HuH-7 (cell line): ENCODE measurements at regions not wholly inside any gene's neighbourhood (a gene's known extent, or its start where the extent isn't known, plus 50 kb on each side); places are given as distances from the start of the nearest gene placed in this dataset.
A peak's percentile ranks its signal among the peaks of the same experiment; 100 is the strongest.
"Not testable (repeated sequence)": the region's sequence is repeated elsewhere in the genome, so short reads cannot be mapped to it uniquely, and the experiment has no call there.

Experiments
- DNase-seq: peaks from one replicate; pipeline ENCODE4 v3.0.0; 2011; ENCODE audit warnings: low spot score

DNA sequence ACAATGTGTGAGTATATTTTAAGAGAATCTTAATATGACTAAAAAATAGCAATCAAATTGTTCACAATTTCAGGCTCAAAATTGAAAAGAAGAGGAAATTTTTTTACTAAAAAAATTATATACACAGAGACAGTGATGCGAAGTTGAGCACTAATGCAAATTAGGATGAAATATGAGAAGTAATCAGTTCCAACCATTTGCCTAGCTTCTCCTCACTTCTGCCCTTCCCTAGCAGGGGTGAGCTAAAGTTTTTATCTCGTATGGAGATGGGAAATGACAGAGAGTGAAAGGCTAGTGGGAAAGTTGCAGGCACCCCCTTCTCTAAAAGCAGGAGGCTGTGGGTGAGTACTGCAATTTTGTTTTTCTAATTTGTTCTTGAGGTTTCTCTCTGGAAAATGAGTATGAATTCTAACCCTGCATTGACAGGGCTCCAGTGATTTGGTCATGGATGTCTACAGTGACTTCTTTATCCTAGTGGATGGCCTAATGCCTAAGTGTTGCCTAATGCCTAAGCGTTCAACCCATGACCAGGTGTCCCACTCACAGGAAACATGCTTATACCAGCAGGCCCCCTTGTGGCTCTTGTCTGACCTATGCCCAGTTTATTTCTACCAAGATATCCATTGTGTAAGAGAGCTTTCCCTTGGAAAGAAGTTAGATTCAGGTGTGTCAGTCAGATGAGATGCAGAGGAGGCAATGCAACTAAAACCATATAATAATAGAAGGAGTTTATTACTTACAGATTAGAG, 78.0 kb upstream of the HNMT start:
- DNase-seq = peak; percentile 54

DNA sequence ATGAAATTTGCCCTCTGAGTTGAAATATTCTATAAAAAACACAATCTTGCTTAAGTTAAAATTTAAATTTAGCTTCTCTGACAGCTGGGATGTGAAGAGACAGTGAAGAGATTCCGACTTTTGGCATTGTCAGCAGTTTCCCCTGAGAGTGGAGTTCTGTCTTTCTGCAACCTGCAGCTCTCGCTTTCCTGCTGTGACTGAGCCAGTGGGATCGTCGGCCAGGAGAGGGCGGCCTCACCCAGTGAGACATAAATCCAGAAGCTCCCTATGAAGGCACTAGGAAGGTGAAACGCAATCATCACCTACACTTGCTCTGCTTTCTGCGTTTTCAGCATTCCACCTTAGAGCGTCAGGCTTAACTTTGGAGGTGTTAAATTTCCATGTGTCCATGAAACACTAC, 75.4 kb upstream of the HNMT start:
- peak; percentile 23 for DNase-seq

DNA sequence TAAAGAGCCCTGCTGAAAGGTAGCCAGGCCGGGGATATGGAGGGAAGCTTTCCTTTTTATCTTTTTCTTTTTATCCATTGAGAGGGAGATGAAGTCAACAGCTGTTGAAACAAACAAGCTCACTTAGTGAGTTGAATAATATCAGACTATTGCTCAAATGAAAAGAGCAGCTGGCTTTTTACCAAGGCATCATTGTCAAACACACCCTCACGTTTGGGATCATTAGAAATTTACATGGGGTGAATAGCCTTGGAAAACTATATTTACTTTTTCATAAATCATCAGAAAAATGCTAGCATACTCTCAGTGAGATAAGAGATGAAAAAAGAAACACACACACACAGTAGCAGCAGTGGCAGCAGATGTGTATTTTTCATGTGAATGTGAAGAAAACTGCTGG, 71.5 kb upstream of the HNMT start:
- DNase-seq = no peak

DNA sequence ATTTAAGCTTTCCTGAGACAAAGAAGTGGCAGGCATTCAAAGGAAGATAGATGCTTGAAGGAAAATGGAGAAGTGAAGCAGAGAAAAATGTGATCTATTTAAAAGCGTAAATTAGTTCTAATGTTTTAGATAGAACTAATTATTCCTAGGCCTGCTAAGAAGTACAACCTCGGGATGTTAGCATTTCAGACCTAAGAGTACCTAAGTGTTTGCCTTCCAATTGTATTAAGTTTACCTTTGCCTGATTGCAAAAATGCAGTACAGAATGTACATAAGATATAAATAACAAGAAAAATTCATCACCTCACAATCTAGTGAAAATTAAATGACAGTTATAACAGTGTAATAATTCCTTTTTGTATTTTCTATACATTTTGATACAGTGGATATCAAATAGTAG, 71.1 kb upstream of the HNMT start:
- no peak for DNase-seq

DNA sequence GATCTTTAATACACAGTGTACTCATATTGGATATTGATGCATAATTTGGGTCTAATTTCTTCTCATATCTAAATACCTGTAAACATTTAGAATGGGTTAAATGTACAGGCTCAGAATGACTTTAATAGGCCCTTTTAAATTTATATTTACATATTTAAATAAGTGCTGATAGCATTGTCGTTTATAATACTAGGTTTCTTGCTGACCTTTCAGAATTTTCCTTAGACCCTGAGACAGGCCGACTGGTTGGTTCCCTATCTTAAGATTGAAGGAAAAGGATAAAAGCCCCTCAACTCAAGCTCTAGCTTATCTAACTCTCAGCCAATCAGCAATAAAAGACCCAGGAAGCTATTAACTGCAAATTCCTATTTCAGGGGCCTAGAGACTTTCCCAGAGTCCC, 67.8 kb upstream of the HNMT start:
- no peak for DNase-seq

DNA sequence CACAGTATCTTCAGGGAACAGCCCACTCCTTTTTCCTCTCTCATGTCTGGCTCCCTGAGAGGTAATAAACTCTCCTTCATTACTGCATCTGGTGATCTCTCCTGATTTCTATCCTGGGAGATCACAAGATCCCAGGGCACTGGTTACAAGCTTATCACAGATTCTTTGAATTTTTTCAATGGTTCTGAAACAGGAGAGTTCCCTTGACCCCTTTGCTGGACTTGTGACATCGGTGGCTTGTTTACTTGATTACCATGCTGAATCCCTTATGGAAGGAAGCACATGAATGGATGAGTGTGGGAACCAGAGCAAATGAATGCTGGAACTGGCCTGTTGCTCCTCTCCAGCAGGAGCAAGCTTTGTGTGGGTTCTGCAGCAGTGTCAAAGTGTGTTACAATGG, 67.2 kb upstream of the HNMT start:
- no peak for DNase-seq

DNA sequence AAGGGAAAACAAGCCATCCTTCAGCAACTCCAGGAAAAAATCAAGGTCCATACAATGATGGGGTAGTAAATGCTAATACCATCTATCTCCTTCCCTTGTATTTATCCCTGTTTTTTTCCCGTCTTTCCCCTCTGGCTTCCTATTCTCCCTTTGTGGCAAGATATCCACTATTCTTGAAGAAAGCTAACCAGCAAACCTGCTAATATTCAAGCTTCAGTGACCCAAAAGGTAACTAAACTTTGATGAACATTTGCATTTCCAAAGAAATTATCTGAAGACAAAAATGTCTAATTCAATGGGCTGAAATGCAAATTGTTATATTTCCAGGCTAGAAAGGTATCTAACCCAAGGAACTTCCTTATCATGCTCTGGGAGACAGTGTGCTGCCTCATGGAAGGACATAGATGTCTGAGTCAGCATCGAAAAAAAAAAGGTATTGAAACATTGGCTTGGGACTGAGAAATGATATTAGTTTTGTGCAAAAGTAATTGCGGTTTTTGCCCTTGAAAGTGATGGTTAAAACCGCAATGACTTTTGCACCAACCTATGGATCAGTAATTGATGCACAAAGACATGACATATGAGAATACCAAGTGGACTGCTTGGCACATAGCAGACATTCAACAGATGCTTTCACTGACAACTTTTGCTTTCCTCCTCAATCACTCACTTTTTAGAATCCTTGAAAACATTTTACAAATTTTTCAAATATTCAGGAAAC, 63.7 kb upstream of the HNMT start:
- DNase-seq = no peak

DNA sequence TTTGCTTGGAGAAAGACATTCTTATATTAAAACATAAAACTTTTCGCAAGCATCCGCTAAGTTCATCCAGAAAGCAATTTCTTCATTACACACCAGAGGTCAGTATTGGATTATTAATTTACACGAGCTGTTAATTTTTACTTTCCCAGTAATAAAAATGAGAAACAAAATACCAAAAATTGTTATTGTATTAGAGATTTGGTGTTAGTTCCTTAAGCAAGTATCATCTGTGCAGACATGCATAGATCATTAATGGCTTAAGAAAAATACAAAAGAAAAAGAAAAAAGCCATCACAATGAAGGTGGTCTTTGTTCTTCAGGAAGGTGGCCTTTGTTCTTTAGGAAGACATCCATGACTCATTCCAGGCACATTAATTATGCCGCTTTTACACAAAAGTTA, 53.6 kb upstream of the HNMT start:
- no peak for DNase-seq

DNA sequence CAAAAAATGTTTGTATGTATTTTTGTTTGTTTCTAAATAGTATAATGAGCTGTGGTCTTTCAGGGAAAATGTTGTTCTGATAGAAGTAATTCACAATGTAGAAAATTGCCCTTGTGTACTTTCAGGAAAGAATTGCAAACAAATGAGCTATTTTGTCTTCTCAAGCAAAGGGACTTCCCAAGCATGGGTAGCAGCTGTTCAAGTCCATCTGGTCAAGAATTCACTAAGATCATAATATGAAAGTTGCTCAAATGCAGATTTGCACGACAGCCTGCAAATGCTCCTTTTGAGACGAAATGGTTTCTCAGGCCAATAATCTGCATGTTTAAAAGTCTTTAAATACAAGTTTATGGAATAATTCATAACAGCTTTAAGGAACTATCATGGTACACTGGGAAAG, 51.9 kb upstream of the HNMT start:
- DNase-seq = no peak

DNA sequence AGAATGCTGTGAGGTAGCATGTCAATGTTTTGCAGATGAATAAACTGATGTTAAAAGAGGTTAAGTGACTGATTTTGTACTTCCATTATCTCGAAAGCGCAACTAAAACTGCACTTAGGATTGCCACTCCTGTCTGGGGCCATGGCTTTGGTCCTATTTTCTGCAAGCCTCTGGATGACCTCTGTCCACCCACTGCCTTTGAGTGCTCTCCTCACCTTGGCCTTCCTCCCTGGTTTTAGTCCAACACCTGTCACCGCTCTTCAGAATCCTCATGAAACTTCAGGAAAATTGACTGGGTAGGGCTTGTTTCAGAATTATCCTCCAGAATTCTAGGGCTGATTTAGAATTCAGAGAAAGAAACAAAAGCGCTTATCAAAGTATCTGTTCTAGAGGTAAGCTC, 51.1 kb upstream of the HNMT start:
- no peak for DNase-seq

DNA sequence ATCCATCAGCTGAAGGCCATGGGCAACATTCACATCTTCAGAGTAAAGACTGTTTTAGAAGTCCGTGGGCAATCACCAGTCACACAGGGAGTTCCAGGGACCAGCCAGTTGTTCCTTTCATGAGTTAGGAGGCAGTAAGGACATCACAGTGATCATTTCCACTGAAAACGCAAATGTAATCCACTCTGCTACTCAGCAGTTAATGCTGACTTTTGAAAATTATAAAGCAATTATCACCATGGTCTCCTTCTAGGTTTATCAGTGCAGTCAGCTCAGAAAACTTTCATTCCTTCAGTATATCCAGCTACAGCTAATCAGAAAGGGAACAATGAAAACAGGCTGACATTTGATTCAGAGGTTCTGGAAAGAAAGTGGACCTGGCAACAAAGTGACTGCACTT, 50.6 kb upstream of the HNMT start:
- not testable (repeated sequence) for DNase-seq
